ENCODE measurements at regions not wholly inside any gene's neighbourhood (a gene's known extent, or its start where the extent isn't known, plus 50 kb on each side); places are given as distances from the start of the nearest gene placed in this dataset.

- TF ChIP-seq CTCF (IDR thresholded peaks at IDR 0.05) (no peak), POLR2A (IDR thresholded peaks at IDR 0.05) (no peak)
Measured at GRCh38 chrX:15043538-15043937, 170.3 kb downstream of the MOSPD2 start.
